ENCODE measurements at regions not wholly inside any gene's neighbourhood (a gene's known extent, or its start where the extent isn't known, plus 50 kb on each side); places are given as distances from the start of the nearest gene placed in this dataset.

GRCh38 chr4:54898056-54898562 lies 227.3 kb downstream of the KDR start:
- 87% methylated on average over 1 of the region's 1 CpG; no CpG with 5 or more reads in 1 of the 2 experiments for WGBS, 2 experiments (ENCODE audit: insufficient coverage in 1 of 2, insufficient read length in 1 of 2)
- Histone ChIP-seq H3K4me3 (ENCODE audit: low read length) (no peak overlapping the region), H3K4me1 (ENCODE audit: control insufficient read depth, insufficient read depth, low read length) (no peaks in the 10 kb centered on the region), H3K9me3 (ENCODE audit: control insufficient read depth, low read length) (no peaks in the 10 kb centered on the region), H3K27me3 (ENCODE audit: control insufficient read depth, insufficient read depth, low read length, poor library complexity, severe bottlenecking) (no peaks in the 10 kb centered on the region), H3K9ac (ENCODE audit: extremely low read depth, low read length, poor library complexity, severe bottlenecking) (no peak overlapping the region), H3K27ac (ENCODE audit: low read depth, low read length) (no peak overlapping the region), H3K36me3 (ENCODE audit: control insufficient read depth, insufficient read depth, low read length) (no peaks in the 10 kb centered on the region)
- peak; percentile 6 for DNase-seq
- Mint-ChIP-seq H3K4me1 (no peaks in the 10 kb centered on the region), H3K9me3 (no peaks in the 10 kb centered on the region), H3K4me3 (no peak overlapping the region), H3K27me3 (ENCODE audit: insufficient read depth) (peaks cover 2% of the 10 kb centered on the region), H3K27ac (no peak overlapping the region), H3K36me3 (ENCODE audit: low read depth) (no peaks in the 10 kb centered on the region)
- no peak for TF ChIP-seq CTCF (conservative IDR thresholded peaks at IDR 0.05)

DNA sequence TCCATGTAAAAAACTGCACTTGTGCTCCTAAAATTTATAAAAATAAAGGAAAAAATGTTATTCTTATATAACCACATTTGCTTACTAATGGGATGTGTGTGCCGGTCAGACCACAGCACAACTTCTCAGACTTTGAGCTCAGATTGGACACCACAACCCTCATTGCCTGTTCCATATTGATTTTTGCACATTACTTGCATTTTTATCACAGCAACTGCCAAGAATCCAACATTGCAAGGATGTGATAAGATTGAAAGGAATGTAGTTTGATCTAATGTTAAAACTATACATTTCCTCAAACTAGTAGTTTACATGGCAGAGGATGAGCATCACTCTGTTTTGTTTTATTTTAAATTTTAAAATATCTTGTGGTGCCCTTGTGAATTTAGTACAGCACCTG lies 227.8 kb downstream of the KDR start:
- H3K4me3 Mint-ChIP-seq: no peak overlapping the region
- no peak overlapping the region for H3K4me3 ChIP-seq (ENCODE audit: low read length)
- H3K9me3 ChIP-seq (ENCODE audit: control insufficient read depth, low read length): no peaks in the 10 kb centered on the region
- H3K27ac ChIP-seq (ENCODE audit: low read depth, low read length): no peak overlapping the region
- no peaks in the 10 kb centered on the region for H3K27me3 ChIP-seq (ENCODE audit: control insufficient read depth, insufficient read depth, low read length, poor library complexity, severe bottlenecking)
- H3K9ac ChIP-seq (ENCODE audit: extremely low read depth, low read length, poor library complexity, severe bottlenecking): no peak overlapping the region
- WGBS, 2 experiments (ENCODE audit: insufficient coverage in 1 of 2, insufficient read length in 1 of 2): 80 to 91% methylated on average over 1 of the region's 1 CpG
- no peaks in the 10 kb centered on the region for H3K36me3 ChIP-seq (ENCODE audit: control insufficient read depth, insufficient read depth, low read length)
- H3K36me3 Mint-ChIP-seq (ENCODE audit: low read depth): no peaks in the 10 kb centered on the region
- no peaks in the 10 kb centered on the region for H3K4me1 Mint-ChIP-seq
- no peaks in the 10 kb centered on the region for H3K9me3 Mint-ChIP-seq
- H3K4me1 ChIP-seq (ENCODE audit: control insufficient read depth, insufficient read depth, low read length): no peaks in the 10 kb centered on the region
- no peak for DNase-seq
- TF ChIP-seq CTCF (conservative IDR thresholded peaks at IDR 0.05): no peak
- no peak overlapping the region for H3K27ac Mint-ChIP-seq
- peaks cover 2% of the 10 kb centered on the region for H3K27me3 Mint-ChIP-seq (ENCODE audit: insufficient read depth)

GRCh38 chr4:54882616-54883015 lies 224.9 kb downstream of the KIT start:
- H3K36me3 Mint-ChIP-seq (ENCODE audit: low read depth): no peaks in the 10 kb centered on the region
- H3K27ac ChIP-seq (ENCODE audit: low read depth, low read length): no peak overlapping the region

More at GRCh38 chr4:54882616-54883015, 224.9 kb downstream of the KIT start:
- no peaks in the 10 kb centered on the region for H3K4me1 ChIP-seq (ENCODE audit: control insufficient read depth, insufficient read depth, low read length)
- Mint-ChIP-seq H3K27me3 (ENCODE audit: insufficient read depth) (no peaks in the 10 kb centered on the region), H3K4me1 (peaks cover 4% of the 10 kb centered on the region), H3K9me3 (no peaks in the 10 kb centered on the region), H3K27ac (no peak overlapping the region), H3K4me3 (no peak overlapping the region)
- no peak overlapping the region for H3K9ac ChIP-seq (ENCODE audit: extremely low read depth, low read length, poor library complexity, severe bottlenecking)
- no peaks in the 10 kb centered on the region for H3K36me3 ChIP-seq (ENCODE audit: control insufficient read depth, insufficient read depth, low read length)
- H3K9me3 ChIP-seq (ENCODE audit: control insufficient read depth, low read length): no peaks in the 10 kb centered on the region
- no peak for TF ChIP-seq CTCF (conservative IDR thresholded peaks at IDR 0.05)
- DNase-seq: no peak
- H3K27me3 ChIP-seq (ENCODE audit: control insufficient read depth, insufficient read depth, low read length, poor library complexity, severe bottlenecking): no peaks in the 10 kb centered on the region
- WGBS, 2 experiments (ENCODE audit: insufficient coverage in 1 of 2, insufficient read length in 1 of 2): 50% methylated on average over 2 of the region's 2 CpGs; no CpG with 5 or more reads in 1 of the 2 experiments
- H3K4me3 ChIP-seq (ENCODE audit: low read length): no peak overlapping the region

All from endodermal cell (in vitro differentiated cells).